Activated T-cell treated with anti-CD3 and anti-CD28 coated beads for 1 hour (primary cell): ENCODE measurements at regions not wholly inside any gene's neighbourhood (a gene's known extent, or its start where the extent isn't known, plus 50 kb on each side); places are given as distances from the start of the nearest gene placed in this dataset.
A peak's percentile ranks its signal among the peaks of the same experiment; 100 is the strongest.

Source experiments
- DNase-seq: peaks from one replicate; pipeline ENCODE4 v3.0.0-alpha.2; 2020; ENCODE audit warnings: low read depth

- DNase-seq: no peak
Observed at GRCh38 chr15:99440551-99441443, 125.0 kb upstream of the MEF2A start.

- DNase-seq: no peak
Observed at GRCh38 chr15:99441444-99441800, 124.4 kb upstream of the MEF2A start.

- no peak for DNase-seq
Observed at GRCh38 chr15:99441871-99442251, 123.9 kb upstream of the MEF2A start.

GRCh38 chr15:99442252-99442897 is 123.4 kb upstream of the MEF2A start:
- no peak for DNase-seq

GRCh38 chr15:99443056-99443756 is 122.6 kb upstream of the MEF2A start:
- DNase-seq: no peak

- DNase-seq: no peak
Observed at GRCh38 chr15:99443768-99444446, 121.9 kb upstream of the MEF2A start.

GRCh38 chr15:99445272-99445850 is 120.4 kb upstream of the MEF2A start:
- no peak for DNase-seq

GRCh38 chr15:99446565-99447496 is 119.0 kb upstream of the MEF2A start:
- no peak for DNase-seq

GRCh38 chr15:99447497-99448371 is 118.0 kb upstream of the MEF2A start:
- no peak for DNase-seq

- DNase-seq: no peak
Observed at GRCh38 chr15:99449514-99449913, 116.3 kb upstream of the MEF2A start.

- peak; percentile 50 for DNase-seq
Observed at GRCh38 chr15:99450896-99451358, 114.9 kb upstream of the MEF2A start.

GRCh38 chr15:99451484-99451883 is 114.3 kb upstream of the MEF2A start:
- DNase-seq: no peak

GRCh38 chr15:99452010-99452409 is 113.8 kb upstream of the MEF2A start:
- DNase-seq: no peak

- no peak for DNase-seq
Observed at GRCh38 chr15:99452728-99453636, 112.8 kb upstream of the MEF2A start.

- DNase-seq: no peak
Observed at GRCh38 chr15:99453637-99454030, 112.2 kb upstream of the MEF2A start.

GRCh38 chr15:99454107-99454809 is 111.5 kb upstream of the MEF2A start:
- no peak for DNase-seq

- DNase-seq: no peak
Observed at GRCh38 chr15:99454941-99455788, 110.6 kb upstream of the MEF2A start.
